ENCODE measurements at regions not wholly inside any gene's neighbourhood (a gene's known extent, or its start where the extent isn't known, plus 50 kb on each side); places are given as distances from the start of the nearest gene placed in this dataset.
A peak's percentile ranks its signal among the peaks of the same experiment; 100 is the strongest.

- DNase-seq (ENCODE audit: low spot score): no peak
These were observed 50.8 kb downstream of the RBM27 start for GRCh38 chr5:146254223-146254622.

GRCh38 chr5:146273109-146273508 lies 65.5 kb upstream of the POU4F3 start:
- DNase-seq (ENCODE audit: low spot score): no peak

GRCh38 chr5:146283344-146283761 lies 55.3 kb upstream of the POU4F3 start:
- DNase-seq (ENCODE audit: low spot score): peak; percentile 65

GRCh38 chr5:146284016-146284415 lies 54.6 kb upstream of the POU4F3 start:
- no peak for DNase-seq (ENCODE audit: low spot score)

Data from AG08396 (cell line).